ENCODE measurements at regions not wholly inside any gene's neighbourhood (a gene's known extent, or its start where the extent isn't known, plus 50 kb on each side); places are given as distances from the start of the nearest gene placed in this dataset.

DNA sequence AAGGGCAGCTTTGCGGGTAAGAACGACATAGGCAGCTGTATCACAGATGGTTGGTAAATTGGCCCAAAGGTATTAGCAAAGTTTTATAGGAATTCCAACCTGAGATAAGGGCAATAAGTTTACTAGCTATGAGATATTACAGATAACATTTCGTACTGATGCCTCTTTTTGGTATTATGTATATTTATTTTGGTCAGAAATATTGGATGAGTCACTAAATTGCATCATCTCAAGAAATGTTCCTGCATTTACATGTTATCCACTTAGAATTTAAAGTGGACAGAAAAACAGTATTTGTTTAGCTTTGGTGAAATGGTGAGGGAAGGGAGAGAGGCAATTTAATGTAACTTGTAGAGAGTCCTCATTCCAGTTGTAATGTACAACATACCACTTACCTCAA, 65.1 kb upstream of the PZP start:
- H3K4me3 ChIP-seq (replicated peaks; ENCODE audit: low read depth, low read length) = no peak overlapping the region
- TF ChIP-seq, protein P1, sequence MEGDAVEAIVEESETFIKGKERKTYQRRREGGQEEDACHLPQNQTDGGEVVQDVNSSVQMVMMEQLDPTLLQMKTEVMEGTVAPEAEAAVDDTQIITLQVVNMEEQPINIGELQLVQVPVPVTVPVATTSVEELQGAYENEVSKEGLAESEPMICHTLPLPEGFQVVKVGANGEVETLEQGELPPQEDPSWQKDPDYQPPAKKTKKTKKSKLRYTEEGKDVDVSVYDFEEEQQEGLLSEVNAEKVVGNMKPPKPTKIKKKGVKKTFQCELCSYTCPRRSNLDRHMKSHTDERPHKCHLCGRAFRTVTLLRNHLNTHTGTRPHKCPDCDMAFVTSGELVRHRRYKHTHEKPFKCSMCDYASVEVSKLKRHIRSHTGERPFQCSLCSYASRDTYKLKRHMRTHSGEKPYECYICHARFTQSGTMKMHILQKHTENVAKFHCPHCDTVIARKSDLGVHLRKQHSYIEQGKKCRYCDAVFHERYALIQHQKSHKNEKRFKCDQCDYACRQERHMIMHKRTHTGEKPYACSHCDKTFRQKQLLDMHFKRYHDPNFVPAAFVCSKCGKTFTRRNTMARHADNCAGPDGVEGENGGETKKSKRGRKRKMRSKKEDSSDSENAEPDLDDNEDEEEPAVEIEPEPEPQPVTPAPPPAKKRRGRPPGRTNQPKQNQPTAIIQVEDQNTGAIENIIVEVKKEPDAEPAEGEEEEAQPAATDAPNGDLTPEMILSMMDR (IDR thresholded peaks at IDR 0.05; ENCODE audit: low read depth, low read length, missing control alignments) = no peak
- peak; percentile 17 for DNase-seq (ENCODE audit: extremely low read depth, low read depth)

DNA sequence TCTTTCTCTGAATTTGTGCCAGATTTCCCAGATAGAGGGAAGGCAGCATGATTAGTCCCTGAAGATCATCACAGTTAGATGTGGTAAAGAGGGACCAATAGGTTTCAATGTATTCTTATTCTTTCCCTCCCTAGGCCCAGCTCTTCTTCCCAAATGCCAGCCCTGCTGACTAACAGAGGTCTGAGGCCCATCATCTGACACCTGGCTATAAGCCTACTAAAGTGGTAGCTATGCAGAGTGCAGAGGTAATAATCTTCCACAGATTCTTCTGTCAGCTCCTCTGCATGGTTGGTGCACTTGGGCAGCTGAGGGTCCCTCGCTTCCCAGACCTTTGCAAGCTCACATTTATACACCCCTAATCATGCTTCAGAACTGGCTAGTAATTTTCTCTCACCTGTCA, 63.7 kb upstream of the PZP start:
- H3K4me3 ChIP-seq (replicated peaks; ENCODE audit: low read depth, low read length) = no peak overlapping the region
- DNase-seq (ENCODE audit: extremely low read depth, low read depth) = no peak
- TF ChIP-seq, protein P1 (IDR thresholded peaks at IDR 0.05; ENCODE audit: low read depth, low read length, missing control alignments) = no peak

- DNase-seq (ENCODE audit: extremely low read depth, low read depth) = no peak
- H3K4me3 ChIP-seq (replicated peaks; ENCODE audit: low read depth, low read length) = no peak overlapping the region
- TF ChIP-seq, protein P1 (IDR thresholded peaks at IDR 0.05; ENCODE audit: low read depth, low read length, missing control alignments) = no peak
Measured at GRCh38 chr12:9264546-9264945, 56.4 kb upstream of the PZP start.

GRCh38 chr12:9260931-9261330, 52.7 kb upstream of the PZP start:
- TF ChIP-seq, protein P1 (IDR thresholded peaks at IDR 0.05; ENCODE audit: low read depth, low read length, missing control alignments) = no peak
- no peak overlapping the region for H3K4me3 ChIP-seq (replicated peaks; ENCODE audit: low read depth, low read length)
- DNase-seq (ENCODE audit: extremely low read depth, low read depth) = no peak

DNA sequence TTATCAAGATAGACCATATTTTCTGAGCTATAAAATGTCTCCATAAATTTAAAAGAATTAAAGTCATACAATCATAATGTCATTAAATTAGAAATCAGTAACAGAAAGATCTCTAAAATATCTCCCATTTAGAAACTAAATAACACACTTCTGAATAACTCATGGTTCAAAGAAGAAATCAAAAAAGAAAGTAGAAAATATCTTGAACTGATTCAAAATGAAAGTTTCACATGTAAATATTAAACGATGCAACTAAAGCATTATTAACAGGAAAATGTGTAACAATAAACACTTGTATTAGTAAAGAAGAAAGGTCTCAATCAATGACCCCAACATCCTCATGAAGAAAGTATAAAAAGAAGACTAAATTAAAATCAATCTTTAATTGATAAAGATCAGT, 50.5 kb upstream of the PZP start:
- TF ChIP-seq, protein P1 (IDR thresholded peaks at IDR 0.05; ENCODE audit: low read depth, low read length, missing control alignments) = no peak
- DNase-seq (ENCODE audit: extremely low read depth, low read depth) = no peak
- H3K4me3 ChIP-seq (replicated peaks; ENCODE audit: low read depth, low read length) = no peak overlapping the region
